HG02943 (cell line): ENCODE measurements at regions not wholly inside any gene's neighbourhood (a gene's known extent, or its start where the extent isn't known, plus 50 kb on each side); places are given as distances from the start of the nearest gene placed in this dataset.

ENCODE experiments used
- ATAC-seq: cut with Tn5 transposase; IDR thresholded peaks from one replicate; pipeline ENCODE4 v1.9.1; 2021; ENCODE audit warnings: mild to moderate bottlenecking, low read depth, moderate library complexity; ENCODE audit not compliant: unreplicated experiment

GRCh38 chr7:155138204-155138603 lies 68.1 kb downstream of the HTR5A start:
- no peak for ATAC-seq

GRCh38 chr7:155141562-155141961 lies 71.4 kb downstream of the HTR5A start:
- ATAC-seq, result no peak

GRCh38 chr7:155143381-155143780 lies 73.3 kb downstream of the HTR5A start:
- ATAC-seq, result no peak

- ATAC-seq, result no peak
Observed at GRCh38 chr7:155144371-155144770, 74.2 kb downstream of the HTR5A start.

- no peak for ATAC-seq
Observed at GRCh38 chr7:155145477-155146255, 75.5 kb downstream of the HTR5A start.

GRCh38 chr7:155147172-155147571 lies 77.0 kb downstream of the HTR5A start:
- ATAC-seq, result no peak

- no peak for ATAC-seq
Observed at GRCh38 chr7:155147624-155148023, 77.5 kb downstream of the HTR5A start.

- ATAC-seq, result no peak
Observed at GRCh38 chr7:155153676-155154075, 83.6 kb downstream of the HTR5A start.

GRCh38 chr7:155154586-155154985 lies 84.5 kb downstream of the HTR5A start:
- ATAC-seq, result no peak

GRCh38 chr7:155161690-155162089 lies 91.6 kb downstream of the HTR5A start:
- no peak for ATAC-seq

GRCh38 chr7:155162422-155162821 lies 92.3 kb downstream of the HTR5A start:
- no peak for ATAC-seq

GRCh38 chr7:155163696-155164095 lies 93.6 kb downstream of the HTR5A start:
- ATAC-seq, result no peak

- no peak for ATAC-seq
Observed at GRCh38 chr7:155164316-155164715, 94.2 kb downstream of the HTR5A start.

- no peak for ATAC-seq
Observed at GRCh38 chr7:155166108-155166507, 96.0 kb downstream of the HTR5A start.

- ATAC-seq, result no peak
Observed at GRCh38 chr7:155166673-155167370, 96.7 kb downstream of the HTR5A start.

- ATAC-seq, result no peak
Observed at GRCh38 chr7:155167706-155168365, 97.7 kb downstream of the HTR5A start.

- no peak for ATAC-seq
Observed at GRCh38 chr7:155168597-155169480, 98.7 kb downstream of the HTR5A start.

- no peak for ATAC-seq
Observed at GRCh38 chr7:155169498-155170065, 99.5 kb downstream of the HTR5A start.

- ATAC-seq, result no peak
Observed at GRCh38 chr7:155170331-155170730, 100.2 kb downstream of the HTR5A start.

- ATAC-seq, result no peak
Observed at GRCh38 chr7:155172141-155172540, 102.0 kb downstream of the HTR5A start.
